GM12873 (cell line): ENCODE measurements at regions not wholly inside any gene's neighbourhood (a gene's known extent, or its start where the extent isn't known, plus 50 kb on each side); places are given as distances from the start of the nearest gene placed in this dataset.

Experiments
- CTCF ChIP-seq: IDR thresholded peaks from 2 replicates; pipeline ENCODE4 v1.5.1; 2012; ENCODE audit warnings: low read depth, mild to moderate bottlenecking, moderate library complexity, low read length, control low read depth; ENCODE audit not compliant: insufficient read depth; ENCODE audit errors: missing control alignments

- no peak for TF ChIP-seq CTCF
These were observed 385.2 kb downstream of the EPHA4 start for GRCh38 chr2:221186873-221187272.

GRCh38 chr2:221189431-221190067 is 382.6 kb downstream of the EPHA4 start:
- TF ChIP-seq CTCF = no peak

- no peak for TF ChIP-seq CTCF
These were observed 376.3 kb downstream of the EPHA4 start for GRCh38 chr2:221195829-221196228.

- TF ChIP-seq CTCF = no peak
These were observed 374.8 kb downstream of the EPHA4 start for GRCh38 chr2:221197225-221197856.

- TF ChIP-seq CTCF = no peak
These were observed 373.8 kb downstream of the EPHA4 start for GRCh38 chr2:221198309-221198708.

GRCh38 chr2:221200184-221200839 is 371.8 kb downstream of the EPHA4 start:
- TF ChIP-seq CTCF = no peak

GRCh38 chr2:221202431-221202830 is 369.7 kb downstream of the EPHA4 start:
- no peak for TF ChIP-seq CTCF
